Mucosa of rectum (tissue), 2 donors: ENCODE measurements at regions not wholly inside any gene's neighbourhood (a gene's known extent, or its start where the extent isn't known, plus 50 kb on each side); places are given as distances from the start of the nearest gene placed in this dataset.

Experiments used
- H3K27ac ChIP-seq, 2 donors: one replicate each; pipeline ENCODE4 v1.7.0; 2013; ENCODE audit warnings: inconsistent platforms in 2 of 2, low read depth in 2 of 2, low read length in 2 of 2
- H3K27me3 ChIP-seq, 2 donors: one replicate each; pipeline ENCODE4 v1.7.0; 2013; ENCODE audit warnings: low read length in 2 of 2; ENCODE audit not compliant: control insufficient read depth in 2 of 2, insufficient read depth in 2 of 2
- H3K36me3 ChIP-seq, 2 donors: one replicate each; pipeline ENCODE4 v1.7.0; 2013; ENCODE audit warnings: low read length in 2 of 2; ENCODE audit not compliant: control insufficient read depth in 2 of 2, insufficient read depth in 2 of 2
- H3K4me1 ChIP-seq, 2 donors: one replicate each; pipeline ENCODE4 v1.7.0; 2013; ENCODE audit warnings: low read length in 2 of 2, mild to moderate bottlenecking in 1 of 2; ENCODE audit not compliant: control insufficient read depth in 2 of 2, insufficient read depth in 2 of 2
- H3K4me3 ChIP-seq, 2 donors: one replicate each; pipeline ENCODE4 v1.7.0; 2013; ENCODE audit warnings: low read length in 2 of 2
- H3K9ac ChIP-seq, 2 donors: one replicate each; pipeline ENCODE4 v1.7.0; 2013; ENCODE audit warnings: low read length in 2 of 2, low read depth in 1 of 2, mild to moderate bottlenecking in 1 of 2
- H3K9me3 ChIP-seq, 2 donors: one replicate each; pipeline ENCODE4 v1.7.0; 2013; ENCODE audit warnings: low read length in 2 of 2; ENCODE audit not compliant: control insufficient read depth in 2 of 2
- donor health status: healthy.
- donor health status: Normal muscosa, but diverticular disease.

DNA sequence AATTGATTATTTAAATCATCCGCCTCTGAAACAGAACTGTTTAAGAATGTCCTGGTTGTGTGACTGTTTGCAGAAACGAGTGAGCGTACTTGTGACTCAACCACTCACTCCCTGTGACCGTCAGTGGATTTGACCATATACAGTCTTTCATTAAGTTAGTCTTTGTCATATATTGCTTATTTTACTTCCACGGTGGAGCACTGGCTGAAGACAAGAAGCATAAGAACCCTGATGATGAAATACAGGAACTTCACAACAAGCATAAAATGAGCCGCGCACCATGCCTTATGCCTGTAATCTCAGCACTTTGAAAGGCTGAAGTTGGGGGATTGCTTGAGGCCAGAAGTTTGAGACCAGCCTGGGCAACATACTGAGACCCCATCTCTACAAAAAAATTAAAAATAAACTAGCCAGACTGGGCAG is 194.0 kb downstream of the TOMM20 start:
- no peaks in the 10 kb centered on the region for H3K27me3 ChIP-seq
- no peaks in the 10 kb centered on the region for H3K9me3 ChIP-seq
- no peak overlapping the region for H3K4me3 ChIP-seq
- no peaks in the 10 kb centered on the region for H3K36me3 ChIP-seq
- no peak overlapping the region for H3K27ac ChIP-seq
- H3K4me1 ChIP-seq = peaks cover 0 to 10% of the 10 kb centered on the region in 2 donors
- H3K9ac ChIP-seq = no peak overlapping the region

DNA sequence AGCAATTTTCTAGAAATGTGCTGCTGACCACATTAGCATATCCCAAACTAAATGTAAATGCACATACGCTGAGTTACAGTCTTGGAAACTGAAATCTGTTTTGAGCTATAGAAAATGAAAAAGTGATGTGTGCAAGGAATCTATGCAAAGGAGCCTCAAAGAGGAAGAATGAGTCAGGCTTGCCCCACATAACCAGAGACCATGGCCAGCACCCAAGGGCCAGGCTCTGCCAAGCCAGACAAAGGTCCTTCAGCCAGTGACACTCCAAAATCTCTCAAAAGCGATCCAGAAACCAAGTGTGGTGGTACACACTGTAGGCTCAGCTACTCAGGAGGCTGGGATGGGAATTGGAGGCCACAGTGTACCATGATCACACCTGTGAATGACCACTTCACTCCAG is 195.2 kb downstream of the TOMM20 start:
- Histone ChIP-seq H3K4me3 (no peak overlapping the region), H3K4me1 (peaks cover 0 to 10% of the 10 kb centered on the region in 2 donors), H3K27ac (peak overlapping the region in 1 of 2 donors; percentile 38), H3K36me3 (no peaks in the 10 kb centered on the region), H3K9ac (no peak overlapping the region), H3K9me3 (no peaks in the 10 kb centered on the region), H3K27me3 (no peaks in the 10 kb centered on the region)

- Histone ChIP-seq H3K4me1 (peaks cover 0 to 10% of the 10 kb centered on the region in 2 donors), H3K36me3 (no peaks in the 10 kb centered on the region), H3K9me3 (no peaks in the 10 kb centered on the region), H3K4me3 (no peak overlapping the region), H3K9ac (no peak overlapping the region), H3K27me3 (no peaks in the 10 kb centered on the region), H3K27ac (no peak overlapping the region)
Measured at GRCh38 chr1:234932511-234933430, 195.9 kb downstream of the TOMM20 start.

- Histone ChIP-seq H3K36me3 (no peaks in the 10 kb centered on the region), H3K4me1 (peaks cover 0 to 11% of the 10 kb centered on the region in 2 donors), H3K4me3 (no peak overlapping the region), H3K27ac (no peak overlapping the region), H3K9me3 (no peaks in the 10 kb centered on the region), H3K27me3 (no peaks in the 10 kb centered on the region), H3K9ac (no peak overlapping the region)
Measured at GRCh38 chr1:234932106-234932505, 196.5 kb downstream of the TOMM20 start.

GRCh38 chr1:234931404-234931973 is 197.1 kb downstream of the TOMM20 start:
- H3K9me3 ChIP-seq = no peaks in the 10 kb centered on the region
- peaks cover 2 to 15% of the 10 kb centered on the region in 2 donors for H3K4me1 ChIP-seq
- H3K4me3 ChIP-seq = no peak overlapping the region
- H3K27ac ChIP-seq = no peak overlapping the region
- no peaks in the 10 kb centered on the region for H3K36me3 ChIP-seq
- no peak overlapping the region for H3K9ac ChIP-seq
- H3K27me3 ChIP-seq = no peaks in the 10 kb centered on the region

DNA sequence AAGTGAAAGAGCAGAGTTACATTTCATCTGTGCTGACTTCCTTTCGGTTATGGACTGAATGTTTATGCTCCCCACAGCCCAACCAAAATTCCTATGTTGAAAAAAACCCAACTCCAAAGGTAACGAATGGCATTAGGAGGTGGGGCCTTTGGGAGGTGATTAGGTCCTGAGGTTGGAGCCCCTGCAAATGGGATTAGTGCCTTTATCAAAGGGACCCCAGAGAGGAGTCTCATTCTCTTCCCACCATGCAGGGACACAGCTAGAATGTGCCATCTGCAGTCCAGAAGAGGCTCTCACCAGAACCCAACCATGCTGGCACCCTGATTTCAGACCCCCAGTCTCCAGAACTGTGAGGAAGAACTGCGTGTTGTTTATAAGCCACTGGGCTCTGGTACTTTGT is 199.3 kb downstream of the TOMM20 start:
- no peaks in the 10 kb centered on the region for H3K9me3 ChIP-seq
- no peak overlapping the region for H3K9ac ChIP-seq
- no peaks in the 10 kb centered on the region for H3K36me3 ChIP-seq
- no peak overlapping the region for H3K27ac ChIP-seq
- H3K4me1 ChIP-seq = peaks cover 12 to 20% of the 10 kb centered on the region in 2 donors
- no peaks in the 10 kb centered on the region for H3K27me3 ChIP-seq
- no peak overlapping the region for H3K4me3 ChIP-seq

- Histone ChIP-seq H3K36me3 (no peaks in the 10 kb centered on the region), H3K9me3 (no peaks in the 10 kb centered on the region), H3K9ac (no peak overlapping the region), H3K27me3 (no peaks in the 10 kb centered on the region), H3K27ac (no peak overlapping the region), H3K4me1 (peaks cover 12 to 17% of the 10 kb centered on the region in 2 donors), H3K4me3 (no peak overlapping the region)
Measured at GRCh38 chr1:234928642-234929041, 200.0 kb downstream of the TOMM20 start.

GRCh38 chr1:234927971-234928640 is 200.5 kb downstream of the TOMM20 start:
- Histone ChIP-seq H3K4me3 (no peak overlapping the region), H3K9me3 (no peaks in the 10 kb centered on the region), H3K9ac (no peak overlapping the region), H3K27ac (no peak overlapping the region), H3K36me3 (no peaks in the 10 kb centered on the region), H3K27me3 (no peaks in the 10 kb centered on the region), H3K4me1 (peaks cover 12 to 13% of the 10 kb centered on the region in 2 donors)

GRCh38 chr1:234927312-234927970 is 201.2 kb downstream of the TOMM20 start:
- peak overlapping the region; percentile 38 to 63 for H3K27ac ChIP-seq
- no peak overlapping the region for H3K9ac ChIP-seq
- H3K4me3 ChIP-seq = no peak overlapping the region
- no peaks in the 10 kb centered on the region for H3K9me3 ChIP-seq
- H3K27me3 ChIP-seq = no peaks in the 10 kb centered on the region
- H3K36me3 ChIP-seq = no peaks in the 10 kb centered on the region
- H3K4me1 ChIP-seq = peaks cover 10 to 12% of the 10 kb centered on the region in 2 donors
